GM23338 (cell line): ENCODE measurements at regions not wholly inside any gene's neighbourhood (a gene's known extent, or its start where the extent isn't known, plus 50 kb on each side); places are given as distances from the start of the nearest gene placed in this dataset.
"Not testable (repeated sequence)": the region's sequence is repeated elsewhere in the genome, so short reads cannot be mapped to it uniquely, and the experiment has no call there.

Experiments used
- CREB1 ChIP-seq: fragments of 250-450 bp; sonication (Bioruptor Pico); IDR thresholded peaks from 2 replicates; pipeline ENCODE4 v1.5.0; 2020; ENCODE audit warnings: low read depth, mild to moderate bottlenecking, moderate library complexity
- CTCF ChIP-seq, 2 experiments: fragments of 200-600 bp in 1 of 2; sonication (generic) in 1 of 2; conservative IDR thresholded peaks; 2 replicates each; pipeline versions ENCODE4 v1.5.1 to v1.6.1; 2016 to 2017; ENCODE audit warnings: antibody characterized with exemption in 2 of 2, low read depth in 2 of 2, mild to moderate bottlenecking in 2 of 2, moderate library complexity in 1 of 2
- EZH2 ChIP-seq: fragments of 200-600 bp; sonication (generic); IDR thresholded peaks from one replicate; pipeline ENCODE4 v1.8.0; 2017; ENCODE audit warnings: antibody characterized with exemption, mild to moderate bottlenecking, low read depth; ENCODE audit not compliant: unreplicated experiment
- EZH2phosphoT487 ChIP-seq: fragments of 200-600 bp; sonication (generic); IDR thresholded peaks from one replicate; pipeline ENCODE4 v1.8.1; 2018; ENCODE audit warnings: antibody characterized with exemption; ENCODE audit not compliant: unreplicated experiment
- JUNB ChIP-seq: IDR thresholded peaks from one replicate; pipeline ENCODE4 v1.6.1; 2016; ENCODE audit warnings: antibody characterized with exemption; ENCODE audit not compliant: unreplicated experiment
- POLR2AphosphoS5 ChIP-seq: IDR thresholded peaks from 2 replicates; pipeline ENCODE4 v1.6.1; 2016; ENCODE audit warnings: antibody characterized with exemption, low read depth
- REST ChIP-seq: IDR thresholded peaks from one replicate; pipeline ENCODE4 v1.6.1; 2018; ENCODE audit warnings: antibody characterized with exemption; ENCODE audit not compliant: unreplicated experiment
- ZNF114 ChIP-seq: fragments of 250-450 bp; sonication (Bioruptor Pico); IDR thresholded peaks from 2 replicates; pipeline ENCODE4 v1.5.0; 2020; ENCODE audit warnings: mild to moderate bottlenecking, moderate library complexity

- not testable (repeated sequence) for TF ChIP-seq CTCF (conservative IDR thresholded peaks at IDR 0.05; ENCODE audit: low read depth in 2 of 2); CREB1; POLR2AphosphoS5; REST; EZH2; JUNB; EZH2phosphoT487; ZNF114 (CRISPR knock-in tag)
Measured at GRCh38 chr3:75397486-75397885, 266.6 kb upstream of the FRG2C start.
